A549 (cell line): ENCODE measurements at regions not wholly inside any gene's neighbourhood (a gene's known extent, or its start where the extent isn't known, plus 50 kb on each side); places are given as distances from the start of the nearest gene placed in this dataset.

Experiments
- ATAC-seq, 2 experiments: fragments of 200-7000 bp in 1 of 2; fragments of >200 bp in 1 of 2; cut with Nextera tagmentation in 1 of 2; cut with Tn5 transposase in 1 of 2; 3 replicates each; pipeline versions ENCODE4 v1.8.0 to v1.9.1; 2018 to 2020; ENCODE audit warnings: mild to moderate bottlenecking in 1 of 2, moderate library complexity in 1 of 2
- CTCF ChIA-PET: fragments of 300-600 bp; sonication (Branson Sonifier 250); formaldehyde crosslinking; extraction: SDS; loops from one replicate; lab custom pipeline; 2021; ENCODE audit warnings: antibody characterized with exemption, inconsistent platforms; lab: Yijun Ruan, JAX
- POLR2A ChIA-PET: fragments of 350-600 bp; formaldehyde crosslinking; extraction: SDS; loops from one replicate; lab custom pipeline; 2021; ENCODE audit warnings: antibody characterized with exemption, inconsistent platforms; lab: Yijun Ruan, JAX
- DNase-seq, 2 experiments: peaks; one replicate each; pipeline versions ENCODE4 v3.0.0 to v3.0.0-alpha.2; 2011 to 2016; ENCODE audit warnings: low read depth in 1 of 2, low spot score in 1 of 2
- FAIRE-seq: peaks from 2 replicates; lab custom pipeline; 2011; peaks lifted over from hg19 to GRCh38; lab: Jason Lieb, UNC
- H3K27ac ChIP-seq, 2 experiments: fragments of >200 bp; sonication (Bioruptor Twin); formaldehyde crosslinking; 3 replicates each; pipeline ENCODE4 v1.5.1; 2016 to 2017
- H3K4me1 ChIP-seq: fragments of >200 bp; sonication (Bioruptor Twin); formaldehyde crosslinking; 3 replicates; pipeline ENCODE4 v1.6.1; 2016
- H3K4me2 ChIP-seq: fragments of >200 bp; sonication (Bioruptor Twin); formaldehyde crosslinking; 3 replicates; pipeline ENCODE4 v1.6.1; 2016
- H3K4me3 ChIP-seq: fragments of >200 bp; sonication (Bioruptor Twin); formaldehyde crosslinking; 3 replicates; pipeline ENCODE4 v1.5.1; 2016
- H3K9me3 ChIP-seq: fragments of >200 bp; sonication (Bioruptor Twin); formaldehyde crosslinking; 3 replicates; pipeline ENCODE4 v1.6.1; 2016
- CBX8 ChIP-seq: fragments of 200-600 bp; sonication (generic); IDR thresholded peaks from 2 replicates; pipeline ENCODE4 v1.6.1; 2016
- ELK1 ChIP-seq: fragments of 150-350 bp; IDR thresholded peaks from 2 replicates; pipeline ENCODE4 v1.6.1; 2014; ENCODE audit warnings: low read depth, mild to moderate bottlenecking, low read length
- EP300 ChIP-seq, 2 experiments: fragments of >200 bp; sonication (Bioruptor Twin); formaldehyde crosslinking; IDR thresholded peaks; 2 replicates in 1 of 2; 3 replicates in 1 of 2; pipeline ENCODE4 v1.6.1; 2016 to 2017
- ESRRA ChIP-seq: fragments of 150-350 bp; IDR thresholded peaks from 2 replicates; pipeline ENCODE4 v1.6.1; 2014; ENCODE audit warnings: mild to moderate bottlenecking, low read length, borderline replicate concordance
- HDAC2 ChIP-seq: fragments of 200-600 bp; sonication (generic); IDR thresholded peaks from 2 replicates; pipeline ENCODE4 v1.6.1; 2016
- HEYL ChIP-seq: fragments of 250-450 bp; sonication (Bioruptor Pico); IDR thresholded peaks from 2 replicates; pipeline ENCODE4 v1.8.0; 2021; ENCODE audit warnings: mild to moderate bottlenecking, moderate library complexity
- HMGXB4 ChIP-seq: fragments of 250-450 bp; sonication (Bioruptor Pico); IDR thresholded peaks from 2 replicates; pipeline ENCODE4 v1.5.0; 2021; ENCODE audit warnings: mild to moderate bottlenecking, moderate library complexity, borderline replicate concordance
- HOXA7 ChIP-seq: fragments of 250-450 bp; sonication (Bioruptor Pico); IDR thresholded peaks from 2 replicates; pipeline ENCODE4 v1.5.0; 2020; ENCODE audit warnings: mild to moderate bottlenecking, moderate library complexity
- JUNB ChIP-seq: fragments of >200 bp; sonication (Bioruptor Twin); formaldehyde crosslinking; IDR thresholded peaks from 2 replicates; pipeline ENCODE4 v1.6.1; 2016
- KDM5A ChIP-seq: fragments of 200-600 bp; sonication (generic); IDR thresholded peaks from 2 replicates; pipeline ENCODE4 v1.6.1; 2016; ENCODE audit warnings: antibody characterized with exemption, mild to moderate bottlenecking
- MAX ChIP-seq: IDR thresholded peaks from 2 replicates; pipeline ENCODE4 v1.6.1; 2012
- NR3C1 ChIP-seq: fragments of >200 bp; sonication (Bioruptor Twin); formaldehyde crosslinking; IDR thresholded peaks from 3 replicates; pipeline ENCODE4 v1.6.1; 2017
- POLR2AphosphoS2 ChIP-seq: conservative IDR thresholded peaks from 2 replicates; pipeline ENCODE4 v1.6.1; 2012; ENCODE audit warnings: low read length, improper control_type of control experiment, inconsistent platforms
- RAD21 ChIP-seq, 2 experiments: fragments of >200 bp in 1 of 2; sonication (Bioruptor Twin) in 1 of 2; formaldehyde crosslinking in 1 of 2; IDR thresholded peaks in 1 of 2; conservative IDR thresholded peaks in 1 of 2; 2 replicates in 1 of 2; 3 replicates in 1 of 2; pipeline ENCODE4 v1.6.1; 2012 to 2018; ENCODE audit warnings: inconsistent platforms in 1 of 2
- RNF2 ChIP-seq: fragments of 200-600 bp; sonication (generic); IDR thresholded peaks from 2 replicates; pipeline ENCODE4 v1.6.1; 2016; ENCODE audit warnings: low read depth, mild to moderate bottlenecking, antibody characterized with exemption, moderate library complexity, borderline replicate concordance
- TP53 ChIP-seq: fragments of 250-450 bp; sonication (Bioruptor Pico); IDR thresholded peaks from 2 replicates; pipeline ENCODE4 v1.5.0; 2021; ENCODE audit warnings: mild to moderate bottlenecking, moderate library complexity
- ZSCAN20 ChIP-seq: fragments of 250-450 bp; sonication (Bioruptor Pico); IDR thresholded peaks from 2 replicates; pipeline ENCODE4 v1.8.0; 2022; ENCODE audit warnings: mild to moderate bottlenecking, moderate library complexity
- WGBS: methylation state at CpG from one replicate; pipeline ENCODE4 v1.1.6; 2017; ENCODE audit errors: missing lambda C conversion rate; 5-methylcytosine and 5-hydroxymethylcytosine counted together
- TF ChIP-seq, protein P1 (sequence below): fragments of >200 bp; sonication (Bioruptor Twin); formaldehyde crosslinking; IDR thresholded peaks from 3 replicates; pipeline ENCODE4 v1.5.1; 2016
- TF ChIP-seq, protein P2 (sequence below): fragments of 200-600 bp; sonication (generic); IDR thresholded peaks from 2 replicates; pipeline ENCODE4 v1.6.1; 2016; ENCODE audit warnings: antibody characterized with exemption, mild to moderate bottlenecking, moderate library complexity
- TF ChIP-seq, protein P3 (sequence below): fragments of >200 bp; sonication (Bioruptor Twin); formaldehyde crosslinking; IDR thresholded peaks from 3 replicates; pipeline ENCODE4 v1.6.1; 2016

- ChIA-PET CTCF (no interaction called here), POLR2A (no interaction called here)
- DNase-seq (no peak), FAIRE-seq (no peak), ATAC-seq (no peak)
- TF ChIP-seq MAX: no peak
- no peak overlapping the region for H3K4me3 ChIP-seq
- no peak overlapping the region for H3K27ac ChIP-seq
- H3K4me1 ChIP-seq: no peaks in the 10 kb centered on the region
- 31% methylated on average over 4 of the region's 4 CpGs for WGBS
- no peak overlapping the region for H3K4me2 ChIP-seq
- H3K9me3 ChIP-seq: no peaks in the 10 kb centered on the region
Measured at GRCh38 chr13:50762969-50763567, 80.4 kb downstream of the DLEU7 start.

DNA sequence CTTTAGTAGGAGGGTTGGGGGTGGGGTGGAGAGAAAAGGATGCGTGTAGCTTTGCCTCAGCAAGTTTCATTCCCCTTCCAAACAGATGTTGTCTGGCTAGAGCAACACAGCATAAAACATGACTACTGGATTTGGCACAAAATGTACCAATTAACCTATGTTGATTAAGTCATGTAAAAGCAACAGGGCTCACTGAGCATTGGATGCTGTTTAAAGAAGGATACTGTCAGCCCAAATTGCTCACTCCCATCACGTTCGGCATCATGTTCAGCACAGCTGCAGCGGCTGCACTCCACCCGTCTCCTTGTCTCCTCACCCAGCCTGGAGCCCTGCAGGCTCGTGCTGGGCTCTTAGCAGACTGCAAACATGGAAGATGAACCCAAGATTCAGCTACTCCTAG, 77.5 kb downstream of the DLEU7 start:
- 56% methylated on average over 6 of the region's 6 CpGs for WGBS

DNA sequence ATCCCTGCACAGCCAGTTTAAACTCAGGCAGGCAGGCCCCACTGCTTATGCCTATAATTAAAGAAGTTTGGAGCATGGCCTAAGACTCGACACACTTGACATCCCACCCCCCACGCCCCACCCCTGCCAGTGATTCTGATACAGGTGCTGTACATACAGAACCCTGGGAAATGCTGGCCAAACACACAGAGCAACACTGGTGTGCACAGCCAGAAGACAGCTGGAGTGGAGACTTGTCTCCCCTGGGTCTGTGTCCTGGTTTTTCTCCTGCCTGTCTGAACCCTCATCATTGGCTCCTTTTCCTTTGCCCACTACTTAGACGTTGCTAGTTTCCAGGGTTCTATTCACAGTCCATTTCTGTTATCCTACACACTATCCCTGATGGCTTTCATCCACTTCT, 76.8 kb downstream of the DLEU7 start:
- no peak overlapping the region for H3K4me3 ChIP-seq
- DNase-seq (no peak), ATAC-seq (no peak), FAIRE-seq (no peak)
- CTCF ChIA-PET: no interaction called here
- no peak overlapping the region for H3K27ac ChIP-seq
- POLR2A ChIA-PET: no interaction called here
- H3K4me2 ChIP-seq: no peak overlapping the region
- no peaks in the 10 kb centered on the region for H3K9me3 ChIP-seq
- 3% methylated on average over 3 of the region's 3 CpGs for WGBS
- no peaks in the 10 kb centered on the region for H3K4me1 ChIP-seq
- TF ChIP-seq MAX (no peak), ZSCAN20 (no peak), KDM5A (no peak), NR3C1 (no peak), ESRRA (no peak), RAD21 (conservative IDR thresholded peaks at IDR 0.05 in 1 of 2, IDR thresholded peaks at IDR 0.05 in 1 of 2) (no peak), CBX8 (no peak), JUNB (no peak), TP53 (CRISPR knock-in tag) (no peak), EP300 (IDR thresholded peaks at IDR 0.05) (no peak)
- TF ChIP-seq, protein P1, sequence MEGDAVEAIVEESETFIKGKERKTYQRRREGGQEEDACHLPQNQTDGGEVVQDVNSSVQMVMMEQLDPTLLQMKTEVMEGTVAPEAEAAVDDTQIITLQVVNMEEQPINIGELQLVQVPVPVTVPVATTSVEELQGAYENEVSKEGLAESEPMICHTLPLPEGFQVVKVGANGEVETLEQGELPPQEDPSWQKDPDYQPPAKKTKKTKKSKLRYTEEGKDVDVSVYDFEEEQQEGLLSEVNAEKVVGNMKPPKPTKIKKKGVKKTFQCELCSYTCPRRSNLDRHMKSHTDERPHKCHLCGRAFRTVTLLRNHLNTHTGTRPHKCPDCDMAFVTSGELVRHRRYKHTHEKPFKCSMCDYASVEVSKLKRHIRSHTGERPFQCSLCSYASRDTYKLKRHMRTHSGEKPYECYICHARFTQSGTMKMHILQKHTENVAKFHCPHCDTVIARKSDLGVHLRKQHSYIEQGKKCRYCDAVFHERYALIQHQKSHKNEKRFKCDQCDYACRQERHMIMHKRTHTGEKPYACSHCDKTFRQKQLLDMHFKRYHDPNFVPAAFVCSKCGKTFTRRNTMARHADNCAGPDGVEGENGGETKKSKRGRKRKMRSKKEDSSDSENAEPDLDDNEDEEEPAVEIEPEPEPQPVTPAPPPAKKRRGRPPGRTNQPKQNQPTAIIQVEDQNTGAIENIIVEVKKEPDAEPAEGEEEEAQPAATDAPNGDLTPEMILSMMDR: no peak
- TF ChIP-seq, protein P2, sequence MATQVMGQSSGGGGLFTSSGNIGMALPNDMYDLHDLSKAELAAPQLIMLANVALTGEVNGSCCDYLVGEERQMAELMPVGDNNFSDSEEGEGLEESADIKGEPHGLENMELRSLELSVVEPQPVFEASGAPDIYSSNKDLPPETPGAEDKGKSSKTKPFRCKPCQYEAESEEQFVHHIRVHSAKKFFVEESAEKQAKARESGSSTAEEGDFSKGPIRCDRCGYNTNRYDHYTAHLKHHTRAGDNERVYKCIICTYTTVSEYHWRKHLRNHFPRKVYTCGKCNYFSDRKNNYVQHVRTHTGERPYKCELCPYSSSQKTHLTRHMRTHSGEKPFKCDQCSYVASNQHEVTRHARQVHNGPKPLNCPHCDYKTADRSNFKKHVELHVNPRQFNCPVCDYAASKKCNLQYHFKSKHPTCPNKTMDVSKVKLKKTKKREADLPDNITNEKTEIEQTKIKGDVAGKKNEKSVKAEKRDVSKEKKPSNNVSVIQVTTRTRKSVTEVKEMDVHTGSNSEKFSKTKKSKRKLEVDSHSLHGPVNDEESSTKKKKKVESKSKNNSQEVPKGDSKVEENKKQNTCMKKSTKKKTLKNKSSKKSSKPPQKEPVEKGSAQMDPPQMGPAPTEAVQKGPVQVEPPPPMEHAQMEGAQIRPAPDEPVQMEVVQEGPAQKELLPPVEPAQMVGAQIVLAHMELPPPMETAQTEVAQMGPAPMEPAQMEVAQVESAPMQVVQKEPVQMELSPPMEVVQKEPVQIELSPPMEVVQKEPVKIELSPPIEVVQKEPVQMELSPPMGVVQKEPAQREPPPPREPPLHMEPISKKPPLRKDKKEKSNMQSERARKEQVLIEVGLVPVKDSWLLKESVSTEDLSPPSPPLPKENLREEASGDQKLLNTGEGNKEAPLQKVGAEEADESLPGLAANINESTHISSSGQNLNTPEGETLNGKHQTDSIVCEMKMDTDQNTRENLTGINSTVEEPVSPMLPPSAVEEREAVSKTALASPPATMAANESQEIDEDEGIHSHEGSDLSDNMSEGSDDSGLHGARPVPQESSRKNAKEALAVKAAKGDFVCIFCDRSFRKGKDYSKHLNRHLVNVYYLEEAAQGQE: no peak
- TF ChIP-seq, protein P3, sequence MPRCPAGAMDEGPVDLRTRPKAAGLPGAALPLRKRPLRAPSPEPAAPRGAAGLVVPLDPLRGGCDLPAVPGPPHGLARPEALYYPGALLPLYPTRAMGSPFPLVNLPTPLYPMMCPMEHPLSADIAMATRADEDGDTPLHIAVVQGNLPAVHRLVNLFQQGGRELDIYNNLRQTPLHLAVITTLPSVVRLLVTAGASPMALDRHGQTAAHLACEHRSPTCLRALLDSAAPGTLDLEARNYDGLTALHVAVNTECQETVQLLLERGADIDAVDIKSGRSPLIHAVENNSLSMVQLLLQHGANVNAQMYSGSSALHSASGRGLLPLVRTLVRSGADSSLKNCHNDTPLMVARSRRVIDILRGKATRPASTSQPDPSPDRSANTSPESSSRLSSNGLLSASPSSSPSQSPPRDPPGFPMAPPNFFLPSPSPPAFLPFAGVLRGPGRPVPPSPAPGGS: no peak

More for the DNA sequence above, 77.5 kb downstream of the DLEU7 start:
- POLR2A ChIA-PET: no interaction called here
- Histone ChIP-seq H3K4me1 (no peaks in the 10 kb centered on the region), H3K27ac (no peak overlapping the region), H3K9me3 (no peaks in the 10 kb centered on the region), H3K4me3 (no peak overlapping the region), H3K4me2 (no peak overlapping the region)
- no peak for TF ChIP-seq RNF2
- TF ChIP-seq ELK1: no peak
- no peak for TF ChIP-seq HEYL (CRISPR knock-in tag)
- no peak for TF ChIP-seq HMGXB4 (CRISPR knock-in tag)
- no peak for TF ChIP-seq TP53 (CRISPR knock-in tag)
- no peak for TF ChIP-seq HDAC2
- no peak for TF ChIP-seq HOXA7 (CRISPR knock-in tag)
- no peak for TF ChIP-seq POLR2AphosphoS2
- TF ChIP-seq MAX: no peak
- no peak for ATAC-seq
- DNase-seq: no peak
- no peak for FAIRE-seq
- CTCF ChIA-PET: no interaction called here
